WTC11 (cell line): ENCODE measurements at regions not wholly inside any gene's neighbourhood (a gene's known extent, or its start where the extent isn't known, plus 50 kb on each side); places are given as distances from the start of the nearest gene placed in this dataset.

Source experiments
- ATAC-seq: fragments of 200-7000 bp; cut with Tn5 transposase; 2 replicates; pipeline ENCODE4 v1.10.0; 2021; ENCODE audit warnings: mild to moderate bottlenecking, moderate library complexity
- CTCF ChIA-PET: fragments of 300-600 bp; sonication (Branson Sonifier 250); formaldehyde crosslinking; loops from one replicate; lab custom pipeline; 2021; ENCODE audit warnings: antibody characterized with exemption; lab: Charles Lee
- POLR2A ChIA-PET: fragments of 350-600 bp; sonication (Branson Sonifier 250); formaldehyde crosslinking; loops from one replicate; lab custom pipeline; 2021; ENCODE audit warnings: antibody characterized with exemption; lab: Charles Lee
- DNase-seq: peaks from one replicate; pipeline ENCODE4 v3.0.0; 2021; ENCODE audit warnings: low spot score
- H3K27ac Mint-ChIP-seq: 2 replicates; pipeline ENCODE4 v1.8.0; 2021; ENCODE audit warnings: mixed read lengths
- H3K27me3 Mint-ChIP-seq: 2 replicates; pipeline ENCODE4 v1.8.0; 2021; ENCODE audit warnings: low read depth, mild to moderate bottlenecking, moderate library complexity, mixed read lengths
- H3K36me3 Mint-ChIP-seq: 2 replicates; pipeline ENCODE4 v1.8.0; 2021; ENCODE audit warnings: mixed read lengths
- H3K4me1 Mint-ChIP-seq: 2 replicates; pipeline ENCODE4 v1.8.0; 2022; ENCODE audit warnings: mixed read lengths
- H3K4me3 Mint-ChIP-seq: 2 replicates; pipeline ENCODE4 v1.8.0; 2021; ENCODE audit warnings: mild to moderate bottlenecking, moderate library complexity, mixed read lengths
- H3K9me3 Mint-ChIP-seq: 2 replicates; pipeline ENCODE4 v1.8.0; 2021; ENCODE audit warnings: mixed read lengths
- ATF2 ChIP-seq: sonication (generic); formaldehyde crosslinking; IDR thresholded peaks from 2 replicates; pipeline ENCODE4 v1.8.1; 2022; ENCODE audit warnings: low read depth, missing genetic modification reagents, borderline replicate concordance
- ATF6 ChIP-seq: sonication (generic); formaldehyde crosslinking; IDR thresholded peaks from 2 replicates; pipeline ENCODE4 v1.8.1; 2023; ENCODE audit warnings: mild to moderate bottlenecking, missing genetic modification reagents
- CBFB ChIP-seq: sonication (generic); formaldehyde crosslinking; IDR thresholded peaks from 2 replicates; pipeline ENCODE4 v1.8.1; 2022; ENCODE audit warnings: mild to moderate bottlenecking, low read depth, missing genetic modification reagents
- CDX4 ChIP-seq: fragments of 250-450 bp; sonication (Bioruptor Pico); IDR thresholded peaks from 2 replicates; pipeline ENCODE4 v1.9.0; 2021; ENCODE audit warnings: moderate library complexity, mild to moderate bottlenecking, inconsistent platforms, borderline replicate concordance
- CREB1 ChIP-seq: sonication (generic); formaldehyde crosslinking; IDR thresholded peaks from 2 replicates; pipeline ENCODE4 v1.8.0; 2023; ENCODE audit warnings: mild to moderate bottlenecking, missing genetic modification reagents
- FOXJ3 ChIP-seq: sonication (generic); formaldehyde crosslinking; IDR thresholded peaks from 2 replicates; pipeline ENCODE4 v1.9.0; 2021; ENCODE audit warnings: missing genetic modification reagents, mild to moderate bottlenecking, borderline replicate concordance
- FOXK1 ChIP-seq: sonication (generic); formaldehyde crosslinking; IDR thresholded peaks from 2 replicates; pipeline ENCODE4 v1.8.0; 2022; ENCODE audit warnings: mild to moderate bottlenecking, moderate library complexity, missing genetic modification reagents
- HMGA2 ChIP-seq: fragments of 250-450 bp; sonication (Bioruptor Pico); IDR thresholded peaks from 2 replicates; pipeline ENCODE4 v1.4.0; 2021; ENCODE audit warnings: mild to moderate bottlenecking, moderate library complexity
- HMGXB4 ChIP-seq: sonication (generic); formaldehyde crosslinking; IDR thresholded peaks from 2 replicates; pipeline ENCODE4 v1.8.1; 2023; ENCODE audit warnings: mild to moderate bottlenecking, moderate library complexity, missing genetic modification reagents
- MXD4 ChIP-seq: fragments of 250-450 bp; sonication (Bioruptor Pico); IDR thresholded peaks from 2 replicates; pipeline ENCODE4 v1.8.0; 2021; ENCODE audit warnings: mild to moderate bottlenecking, moderate library complexity, borderline replicate concordance
- PREB ChIP-seq: sonication (generic); formaldehyde crosslinking; IDR thresholded peaks from 2 replicates; pipeline ENCODE4 v1.8.1; 2022; ENCODE audit warnings: mild to moderate bottlenecking, missing genetic modification reagents, moderate library complexity, borderline replicate concordance
- PRRX2 ChIP-seq: fragments of 250-450 bp; sonication (Bioruptor Pico); IDR thresholded peaks from 2 replicates; pipeline ENCODE4 v1.8.0; 2021; ENCODE audit warnings: mild to moderate bottlenecking
- ZBTB21 ChIP-seq: sonication (generic); formaldehyde crosslinking; IDR thresholded peaks from 2 replicates; pipeline ENCODE4 v1.8.1; 2023; ENCODE audit warnings: mild to moderate bottlenecking, missing genetic modification reagents, borderline replicate concordance
- ZNF232 ChIP-seq: sonication (generic); formaldehyde crosslinking; IDR thresholded peaks from 2 replicates; pipeline ENCODE4 v1.8.0; 2022; ENCODE audit warnings: mild to moderate bottlenecking, missing genetic modification reagents
- TF ChIP-seq, protein P1 (sequence below): sonication (generic); formaldehyde crosslinking; IDR thresholded peaks from 2 replicates; pipeline ENCODE4 v1.8.1; 2023; ENCODE audit warnings: mild to moderate bottlenecking, missing genetic modification reagents, borderline replicate concordance
- TF ChIP-seq, protein P2 (sequence below): sonication (generic); formaldehyde crosslinking; conservative IDR thresholded peaks from 2 replicates; pipeline ENCODE4 v1.8.1; 2023; ENCODE audit warnings: mild to moderate bottlenecking, low read depth, missing genetic modification reagents, moderate library complexity
- TF ChIP-seq, protein P3 (sequence below): fragments of 200-600 bp; IDR thresholded peaks from 2 replicates; pipeline ENCODE4 v1.8.0; 2022; ENCODE audit warnings: antibody characterized with exemption

GRCh38 chr18:41096504-41096903 is 858.5 kb upstream of the PIK3C3 start:
- Mint-ChIP-seq H3K4me3 (no peak overlapping the region), H3K4me1 (0 out of 2 replicates have a peak, but pooled peaks cover 7% of the 10 kb centered on the region), H3K27me3 (no peaks in the 10 kb centered on the region), H3K36me3 (no peaks in the 10 kb centered on the region), H3K9me3 (no peaks in the 10 kb centered on the region), H3K27ac (no peak overlapping the region)
- ChIA-PET CTCF (no interaction called here), POLR2A (no interaction called here)
- peak; percentile 8 for DNase-seq
- TF ChIP-seq CDX4 (CRISPR knock-in tag) (no peak), FOXK1 (CRISPR knock-in tag) (no peak), PREB (CRISPR knock-in tag) (no peak)
- ATAC-seq: no peak

GRCh38 chr18:41077076-41077475 is 878.0 kb upstream of the PIK3C3 start:
- no peak overlapping the region for H3K4me3 Mint-ChIP-seq
- H3K27me3 Mint-ChIP-seq: no peaks in the 10 kb centered on the region
- H3K27ac Mint-ChIP-seq: no peak overlapping the region
- H3K9me3 Mint-ChIP-seq: peaks cover 11% of the 10 kb centered on the region
- no peak for ATAC-seq
- ChIA-PET POLR2A (no interaction called here), CTCF (no interaction called here)
- DNase-seq: no peak
- no peaks in the 10 kb centered on the region; the same call in 1 of the 2 replicates for H3K4me1 Mint-ChIP-seq
- no peaks in the 10 kb centered on the region for H3K36me3 Mint-ChIP-seq
- TF ChIP-seq MXD4 (no peak), PRRX2 (CRISPR knock-in tag) (no peak), HMGXB4 (no peak), ATF2 (CRISPR knock-in tag) (no peak), ZBTB21 (CRISPR knock-in tag) (no peak), CBFB (CRISPR knock-in tag) (no peak), PREB (CRISPR knock-in tag) (no peak), ZNF232 (CRISPR knock-in tag) (no peak), FOXJ3 (no peak), FOXK1 (CRISPR knock-in tag) (no peak), ATF6 (CRISPR knock-in tag) (no peak), HMGA2 (CRISPR knock-in tag) (no peak), CREB1 (no peak)
- TF ChIP-seq, protein P1, sequence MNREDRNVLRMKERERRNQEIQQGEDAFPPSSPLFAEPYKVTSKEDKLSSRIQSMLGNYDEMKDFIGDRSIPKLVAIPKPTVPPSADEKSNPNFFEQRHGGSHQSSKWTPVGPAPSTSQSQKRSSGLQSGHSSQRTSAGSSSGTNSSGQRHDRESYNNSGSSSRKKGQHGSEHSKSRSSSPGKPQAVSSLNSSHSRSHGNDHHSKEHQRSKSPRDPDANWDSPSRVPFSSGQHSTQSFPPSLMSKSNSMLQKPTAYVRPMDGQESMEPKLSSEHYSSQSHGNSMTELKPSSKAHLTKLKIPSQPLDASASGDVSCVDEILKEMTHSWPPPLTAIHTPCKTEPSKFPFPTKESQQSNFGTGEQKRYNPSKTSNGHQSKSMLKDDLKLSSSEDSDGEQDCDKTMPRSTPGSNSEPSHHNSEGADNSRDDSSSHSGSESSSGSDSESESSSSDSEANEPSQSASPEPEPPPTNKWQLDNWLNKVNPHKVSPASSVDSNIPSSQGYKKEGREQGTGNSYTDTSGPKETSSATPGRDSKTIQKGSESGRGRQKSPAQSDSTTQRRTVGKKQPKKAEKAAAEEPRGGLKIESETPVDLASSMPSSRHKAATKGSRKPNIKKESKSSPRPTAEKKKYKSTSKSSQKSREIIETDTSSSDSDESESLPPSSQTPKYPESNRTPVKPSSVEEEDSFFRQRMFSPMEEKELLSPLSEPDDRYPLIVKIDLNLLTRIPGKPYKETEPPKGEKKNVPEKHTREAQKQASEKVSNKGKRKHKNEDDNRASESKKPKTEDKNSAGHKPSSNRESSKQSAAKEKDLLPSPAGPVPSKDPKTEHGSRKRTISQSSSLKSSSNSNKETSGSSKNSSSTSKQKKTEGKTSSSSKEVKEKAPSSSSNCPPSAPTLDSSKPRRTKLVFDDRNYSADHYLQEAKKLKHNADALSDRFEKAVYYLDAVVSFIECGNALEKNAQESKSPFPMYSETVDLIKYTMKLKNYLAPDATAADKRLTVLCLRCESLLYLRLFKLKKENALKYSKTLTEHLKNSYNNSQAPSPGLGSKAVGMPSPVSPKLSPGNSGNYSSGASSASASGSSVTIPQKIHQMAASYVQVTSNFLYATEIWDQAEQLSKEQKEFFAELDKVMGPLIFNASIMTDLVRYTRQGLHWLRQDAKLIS: no peak
- TF ChIP-seq, protein P2, sequence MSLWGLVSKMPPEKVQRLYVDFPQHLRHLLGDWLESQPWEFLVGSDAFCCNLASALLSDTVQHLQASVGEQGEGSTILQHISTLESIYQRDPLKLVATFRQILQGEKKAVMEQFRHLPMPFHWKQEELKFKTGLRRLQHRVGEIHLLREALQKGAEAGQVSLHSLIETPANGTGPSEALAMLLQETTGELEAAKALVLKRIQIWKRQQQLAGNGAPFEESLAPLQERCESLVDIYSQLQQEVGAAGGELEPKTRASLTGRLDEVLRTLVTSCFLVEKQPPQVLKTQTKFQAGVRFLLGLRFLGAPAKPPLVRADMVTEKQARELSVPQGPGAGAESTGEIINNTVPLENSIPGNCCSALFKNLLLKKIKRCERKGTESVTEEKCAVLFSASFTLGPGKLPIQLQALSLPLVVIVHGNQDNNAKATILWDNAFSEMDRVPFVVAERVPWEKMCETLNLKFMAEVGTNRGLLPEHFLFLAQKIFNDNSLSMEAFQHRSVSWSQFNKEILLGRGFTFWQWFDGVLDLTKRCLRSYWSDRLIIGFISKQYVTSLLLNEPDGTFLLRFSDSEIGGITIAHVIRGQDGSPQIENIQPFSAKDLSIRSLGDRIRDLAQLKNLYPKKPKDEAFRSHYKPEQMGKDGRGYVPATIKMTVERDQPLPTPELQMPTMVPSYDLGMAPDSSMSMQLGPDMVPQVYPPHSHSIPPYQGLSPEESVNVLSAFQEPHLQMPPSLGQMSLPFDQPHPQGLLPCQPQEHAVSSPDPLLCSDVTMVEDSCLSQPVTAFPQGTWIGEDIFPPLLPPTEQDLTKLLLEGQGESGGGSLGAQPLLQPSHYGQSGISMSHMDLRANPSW (CRISPR knock-in tag): no peak
- TF ChIP-seq, protein P3, sequence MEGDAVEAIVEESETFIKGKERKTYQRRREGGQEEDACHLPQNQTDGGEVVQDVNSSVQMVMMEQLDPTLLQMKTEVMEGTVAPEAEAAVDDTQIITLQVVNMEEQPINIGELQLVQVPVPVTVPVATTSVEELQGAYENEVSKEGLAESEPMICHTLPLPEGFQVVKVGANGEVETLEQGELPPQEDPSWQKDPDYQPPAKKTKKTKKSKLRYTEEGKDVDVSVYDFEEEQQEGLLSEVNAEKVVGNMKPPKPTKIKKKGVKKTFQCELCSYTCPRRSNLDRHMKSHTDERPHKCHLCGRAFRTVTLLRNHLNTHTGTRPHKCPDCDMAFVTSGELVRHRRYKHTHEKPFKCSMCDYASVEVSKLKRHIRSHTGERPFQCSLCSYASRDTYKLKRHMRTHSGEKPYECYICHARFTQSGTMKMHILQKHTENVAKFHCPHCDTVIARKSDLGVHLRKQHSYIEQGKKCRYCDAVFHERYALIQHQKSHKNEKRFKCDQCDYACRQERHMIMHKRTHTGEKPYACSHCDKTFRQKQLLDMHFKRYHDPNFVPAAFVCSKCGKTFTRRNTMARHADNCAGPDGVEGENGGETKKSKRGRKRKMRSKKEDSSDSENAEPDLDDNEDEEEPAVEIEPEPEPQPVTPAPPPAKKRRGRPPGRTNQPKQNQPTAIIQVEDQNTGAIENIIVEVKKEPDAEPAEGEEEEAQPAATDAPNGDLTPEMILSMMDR: no peak
